ENCODE measurements at regions not wholly inside any gene's neighbourhood (a gene's known extent, or its start where the extent isn't known, plus 50 kb on each side); places are given as distances from the start of the nearest gene placed in this dataset.

DNA sequence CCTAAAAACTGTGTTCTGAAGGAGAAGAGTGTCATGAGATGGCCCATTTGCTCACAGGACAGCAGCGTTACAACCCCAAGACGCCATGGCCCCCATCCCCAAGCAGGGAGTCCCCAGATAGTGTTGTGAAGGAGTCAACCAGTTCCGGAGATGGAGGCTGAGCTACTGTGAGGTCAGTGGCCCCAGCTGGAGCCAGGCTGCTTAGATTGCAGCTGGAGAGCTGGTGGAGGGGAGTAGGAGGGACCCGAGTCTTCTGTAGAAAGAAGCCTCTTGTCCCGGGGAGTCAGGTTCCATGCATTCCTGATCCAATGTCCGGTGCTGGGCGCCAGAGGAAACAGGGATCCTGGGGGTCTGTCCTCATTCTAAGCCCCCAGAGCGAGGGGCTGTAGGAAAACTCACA lies 93.5 kb upstream of the SIM2 start:
- no peaks in the 10 kb centered on the region for H3K27me3 ChIP-seq (ENCODE audit: insufficient read depth)
- no peak for ATAC-seq

More for the DNA sequence above, 93.5 kb upstream of the SIM2 start:
- Mint-ChIP-seq H3K27me3 (ENCODE audit: insufficient read depth, low read depth, poor library complexity) (peaks cover 5% of the 10 kb centered on the region), H3K27ac (no peak overlapping the region; the same call in 1 of the 2 replicates), H3K36me3 (ENCODE audit: low read depth) (no peaks in the 10 kb centered on the region), H3K4me3 (no peak overlapping the region; the same call in 2 of the 3 replicates), H3K4me1 (peaks cover 8% of the 10 kb centered on the region; the same call in 2 of the 3 replicates), H3K9me3 (peaks cover 3% of the 10 kb centered on the region; the same call in 2 of the 3 replicates)
- Histone ChIP-seq H3K9me2 (ENCODE audit: insufficient read depth) (peaks cover 9% of the 10 kb centered on the region; the same call in 1 of the 2 replicates), H3K36me3 (ENCODE audit: insufficient read depth) (no peaks in the 10 kb centered on the region; the same call in 1 of the 2 replicates), H3K4me1 (ENCODE audit: insufficient read depth) (peaks cover 9% of the 10 kb centered on the region; the same call in 1 of the 2 replicates), H3K4me3 (no peak overlapping the region), H4K20me1 (replicated peaks; ENCODE audit: insufficient read depth) (no peaks in the 10 kb centered on the region), H2AFZ (peak overlapping the region; percentile 47; the same call in 1 of the 2 replicates), H3F3A (replicated peaks; ENCODE audit: low read depth) (no peaks in the 10 kb centered on the region), H3K79me2 (replicated peaks; ENCODE audit: insufficient read depth) (no peaks in the 10 kb centered on the region), H3K4me2 (no peak overlapping the region), H3K27ac (ENCODE audit: low read depth) (no peak overlapping the region)
- TF ChIP-seq JUNB (IDR thresholded peaks at IDR 0.05; ENCODE audit: unreplicated experiment): no peak
- TF ChIP-seq POLR2AphosphoS5 (IDR thresholded peaks at IDR 0.05; ENCODE audit: low read depth): no peak
- TF ChIP-seq, protein P1, sequence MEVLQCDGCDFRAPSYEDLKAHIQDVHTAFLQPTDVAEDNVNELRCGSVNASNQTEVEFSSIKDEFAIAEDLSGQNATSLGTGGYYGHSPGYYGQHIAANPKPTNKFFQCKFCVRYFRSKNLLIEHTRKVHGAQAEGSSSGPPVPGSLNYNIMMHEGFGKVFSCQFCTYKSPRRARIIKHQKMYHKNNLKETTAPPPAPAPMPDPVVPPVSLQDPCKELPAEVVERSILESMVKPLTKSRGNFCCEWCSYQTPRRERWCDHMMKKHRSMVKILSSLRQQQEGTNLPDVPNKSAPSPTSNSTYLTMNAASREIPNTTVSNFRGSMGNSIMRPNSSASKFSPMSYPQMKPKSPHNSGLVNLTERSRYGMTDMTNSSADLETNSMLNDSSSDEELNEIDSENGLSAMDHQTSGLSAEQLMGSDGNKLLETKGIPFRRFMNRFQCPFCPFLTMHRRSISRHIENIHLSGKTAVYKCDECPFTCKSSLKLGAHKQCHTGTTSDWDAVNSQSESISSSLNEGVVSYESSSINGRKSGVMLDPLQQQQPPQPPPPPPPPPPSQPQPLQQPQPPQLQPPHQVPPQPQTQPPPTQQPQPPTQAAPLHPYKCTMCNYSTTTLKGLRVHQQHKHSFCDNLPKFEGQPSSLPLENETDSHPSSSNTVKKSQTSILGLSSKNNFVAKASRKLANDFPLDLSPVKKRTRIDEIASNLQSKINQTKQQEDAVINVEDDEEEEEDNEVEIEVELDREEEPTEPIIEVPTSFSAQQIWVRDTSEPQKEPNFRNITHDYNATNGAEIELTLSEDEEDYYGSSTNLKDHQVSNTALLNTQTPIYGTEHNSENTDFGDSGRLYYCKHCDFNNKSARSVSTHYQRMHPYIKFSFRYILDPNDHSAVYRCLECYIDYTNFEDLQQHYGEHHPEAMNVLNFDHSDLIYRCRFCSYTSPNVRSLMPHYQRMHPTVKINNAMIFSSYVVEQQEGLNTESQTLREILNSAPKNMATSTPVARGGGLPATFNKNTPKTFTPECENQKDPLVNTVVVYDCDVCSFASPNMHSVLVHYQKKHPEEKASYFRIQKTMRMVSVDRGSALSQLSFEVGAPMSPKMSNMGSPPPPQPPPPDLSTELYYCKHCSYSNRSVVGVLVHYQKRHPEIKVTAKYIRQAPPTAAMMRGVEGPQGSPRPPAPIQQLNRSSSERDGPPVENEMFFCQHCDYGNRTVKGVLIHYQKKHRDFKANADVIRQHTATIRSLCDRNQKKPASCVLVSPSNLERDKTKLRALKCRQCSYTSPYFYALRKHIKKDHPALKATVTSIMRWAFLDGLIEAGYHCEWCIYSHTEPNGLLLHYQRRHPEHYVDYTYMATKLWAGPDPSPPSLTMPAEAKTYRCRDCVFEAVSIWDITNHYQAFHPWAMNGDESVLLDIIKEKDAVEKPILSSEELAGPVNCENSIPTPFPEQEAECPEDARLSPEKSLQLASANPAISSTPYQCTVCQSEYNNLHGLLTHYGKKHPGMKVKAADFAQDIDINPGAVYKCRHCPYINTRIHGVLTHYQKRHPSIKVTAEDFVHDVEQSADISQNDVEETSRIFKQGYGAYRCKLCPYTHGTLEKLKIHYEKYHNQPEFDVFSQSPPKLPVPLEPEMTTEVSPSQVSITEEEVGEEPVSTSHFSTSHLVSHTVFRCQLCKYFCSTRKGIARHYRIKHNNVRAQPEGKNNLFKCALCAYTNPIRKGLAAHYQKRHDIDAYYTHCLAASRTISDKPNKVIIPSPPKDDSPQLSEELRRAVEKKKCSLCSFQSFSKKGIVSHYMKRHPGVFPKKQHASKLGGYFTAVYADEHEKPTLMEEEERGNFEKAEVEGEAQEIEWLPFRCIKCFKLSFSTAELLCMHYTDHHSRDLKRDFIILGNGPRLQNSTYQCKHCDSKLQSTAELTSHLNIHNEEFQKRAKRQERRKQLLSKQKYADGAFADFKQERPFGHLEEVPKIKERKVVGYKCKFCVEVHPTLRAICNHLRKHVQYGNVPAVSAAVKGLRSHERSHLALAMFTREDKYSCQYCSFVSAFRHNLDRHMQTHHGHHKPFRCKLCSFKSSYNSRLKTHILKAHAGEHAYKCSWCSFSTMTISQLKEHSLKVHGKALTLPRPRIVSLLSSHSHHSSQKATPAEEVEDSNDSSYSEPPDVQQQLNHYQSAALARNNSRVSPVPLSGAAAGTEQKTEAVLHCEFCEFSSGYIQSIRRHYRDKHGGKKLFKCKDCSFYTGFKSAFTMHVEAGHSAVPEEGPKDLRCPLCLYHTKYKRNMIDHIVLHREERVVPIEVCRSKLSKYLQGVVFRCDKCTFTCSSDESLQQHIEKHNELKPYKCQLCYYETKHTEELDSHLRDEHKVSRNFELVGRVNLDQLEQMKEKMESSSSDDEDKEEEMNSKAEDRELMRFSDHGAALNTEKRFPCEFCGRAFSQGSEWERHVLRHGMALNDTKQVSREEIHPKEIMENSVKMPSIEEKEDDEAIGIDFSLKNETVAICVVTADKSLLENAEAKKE (CRISPR knock-in tag; IDR thresholded peaks at IDR 0.05): no peak
- no peak for TF ChIP-seq ZNF331 (CRISPR knock-in tag; IDR thresholded peaks at IDR 0.05; ENCODE audit: low read depth)
- no peak for TF ChIP-seq NANOG (IDR thresholded peaks at IDR 0.05; ENCODE audit: borderline replicate concordance)
- TF ChIP-seq EZH2phosphoT487 (IDR thresholded peaks at IDR 0.05; ENCODE audit: unreplicated experiment): no peak
- TF ChIP-seq, protein P2, sequence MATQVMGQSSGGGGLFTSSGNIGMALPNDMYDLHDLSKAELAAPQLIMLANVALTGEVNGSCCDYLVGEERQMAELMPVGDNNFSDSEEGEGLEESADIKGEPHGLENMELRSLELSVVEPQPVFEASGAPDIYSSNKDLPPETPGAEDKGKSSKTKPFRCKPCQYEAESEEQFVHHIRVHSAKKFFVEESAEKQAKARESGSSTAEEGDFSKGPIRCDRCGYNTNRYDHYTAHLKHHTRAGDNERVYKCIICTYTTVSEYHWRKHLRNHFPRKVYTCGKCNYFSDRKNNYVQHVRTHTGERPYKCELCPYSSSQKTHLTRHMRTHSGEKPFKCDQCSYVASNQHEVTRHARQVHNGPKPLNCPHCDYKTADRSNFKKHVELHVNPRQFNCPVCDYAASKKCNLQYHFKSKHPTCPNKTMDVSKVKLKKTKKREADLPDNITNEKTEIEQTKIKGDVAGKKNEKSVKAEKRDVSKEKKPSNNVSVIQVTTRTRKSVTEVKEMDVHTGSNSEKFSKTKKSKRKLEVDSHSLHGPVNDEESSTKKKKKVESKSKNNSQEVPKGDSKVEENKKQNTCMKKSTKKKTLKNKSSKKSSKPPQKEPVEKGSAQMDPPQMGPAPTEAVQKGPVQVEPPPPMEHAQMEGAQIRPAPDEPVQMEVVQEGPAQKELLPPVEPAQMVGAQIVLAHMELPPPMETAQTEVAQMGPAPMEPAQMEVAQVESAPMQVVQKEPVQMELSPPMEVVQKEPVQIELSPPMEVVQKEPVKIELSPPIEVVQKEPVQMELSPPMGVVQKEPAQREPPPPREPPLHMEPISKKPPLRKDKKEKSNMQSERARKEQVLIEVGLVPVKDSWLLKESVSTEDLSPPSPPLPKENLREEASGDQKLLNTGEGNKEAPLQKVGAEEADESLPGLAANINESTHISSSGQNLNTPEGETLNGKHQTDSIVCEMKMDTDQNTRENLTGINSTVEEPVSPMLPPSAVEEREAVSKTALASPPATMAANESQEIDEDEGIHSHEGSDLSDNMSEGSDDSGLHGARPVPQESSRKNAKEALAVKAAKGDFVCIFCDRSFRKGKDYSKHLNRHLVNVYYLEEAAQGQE (IDR thresholded peaks at IDR 0.05; ENCODE audit: unreplicated experiment): no peak
- TF ChIP-seq, protein P3, sequence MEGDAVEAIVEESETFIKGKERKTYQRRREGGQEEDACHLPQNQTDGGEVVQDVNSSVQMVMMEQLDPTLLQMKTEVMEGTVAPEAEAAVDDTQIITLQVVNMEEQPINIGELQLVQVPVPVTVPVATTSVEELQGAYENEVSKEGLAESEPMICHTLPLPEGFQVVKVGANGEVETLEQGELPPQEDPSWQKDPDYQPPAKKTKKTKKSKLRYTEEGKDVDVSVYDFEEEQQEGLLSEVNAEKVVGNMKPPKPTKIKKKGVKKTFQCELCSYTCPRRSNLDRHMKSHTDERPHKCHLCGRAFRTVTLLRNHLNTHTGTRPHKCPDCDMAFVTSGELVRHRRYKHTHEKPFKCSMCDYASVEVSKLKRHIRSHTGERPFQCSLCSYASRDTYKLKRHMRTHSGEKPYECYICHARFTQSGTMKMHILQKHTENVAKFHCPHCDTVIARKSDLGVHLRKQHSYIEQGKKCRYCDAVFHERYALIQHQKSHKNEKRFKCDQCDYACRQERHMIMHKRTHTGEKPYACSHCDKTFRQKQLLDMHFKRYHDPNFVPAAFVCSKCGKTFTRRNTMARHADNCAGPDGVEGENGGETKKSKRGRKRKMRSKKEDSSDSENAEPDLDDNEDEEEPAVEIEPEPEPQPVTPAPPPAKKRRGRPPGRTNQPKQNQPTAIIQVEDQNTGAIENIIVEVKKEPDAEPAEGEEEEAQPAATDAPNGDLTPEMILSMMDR (conservative IDR thresholded peaks at IDR 0.05; ENCODE audit: low read depth in 2 of 2): no peak
- TF ChIP-seq CREB1 (CRISPR knock-in tag; IDR thresholded peaks at IDR 0.05; ENCODE audit: low read depth): no peak
- TF ChIP-seq EZH2 (IDR thresholded peaks at IDR 0.05; ENCODE audit: low read depth, unreplicated experiment): no peak
- no peak for TF ChIP-seq ZNF114 (CRISPR knock-in tag; IDR thresholded peaks at IDR 0.05)
- no peak for TF ChIP-seq STAT1 (IDR thresholded peaks at IDR 0.05; ENCODE audit: unreplicated experiment)
- TF ChIP-seq, protein P4, sequence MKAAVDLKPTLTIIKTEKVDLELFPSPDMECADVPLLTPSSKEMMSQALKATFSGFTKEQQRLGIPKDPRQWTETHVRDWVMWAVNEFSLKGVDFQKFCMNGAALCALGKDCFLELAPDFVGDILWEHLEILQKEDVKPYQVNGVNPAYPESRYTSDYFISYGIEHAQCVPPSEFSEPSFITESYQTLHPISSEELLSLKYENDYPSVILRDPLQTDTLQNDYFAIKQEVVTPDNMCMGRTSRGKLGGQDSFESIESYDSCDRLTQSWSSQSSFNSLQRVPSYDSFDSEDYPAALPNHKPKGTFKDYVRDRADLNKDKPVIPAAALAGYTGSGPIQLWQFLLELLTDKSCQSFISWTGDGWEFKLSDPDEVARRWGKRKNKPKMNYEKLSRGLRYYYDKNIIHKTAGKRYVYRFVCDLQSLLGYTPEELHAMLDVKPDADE (IDR thresholded peaks at IDR 0.05): no peak
- no peak for DNase-seq (ENCODE audit: low spot score)
